ENCODE measurements at regions not wholly inside any gene's neighbourhood (a gene's known extent, or its start where the extent isn't known, plus 50 kb on each side); places are given as distances from the start of the nearest gene placed in this dataset.

- no peaks in the 10 kb centered on the region for H3K27me3 Mint-ChIP-seq
- no peak for TF ChIP-seq CTCF (IDR thresholded peaks at IDR 0.05; ENCODE audit: unreplicated experiment)
- peaks cover 8% of the 10 kb centered on the region for H3K9me3 Mint-ChIP-seq (ENCODE audit: low read depth)
- no peaks in the 10 kb centered on the region for H3K36me3 Mint-ChIP-seq (ENCODE audit: insufficient read depth)
- no peak overlapping the region for H3K27ac Mint-ChIP-seq
- H3K4me1 Mint-ChIP-seq (ENCODE audit: low read depth), result no peaks in the 10 kb centered on the region
- DNase-seq (ENCODE audit: low spot score, unreplicated experiment), result no peak
- H3K4me3 Mint-ChIP-seq (ENCODE audit: low read depth), result no peak overlapping the region
Measured at GRCh38 chr4:164060456-164060855, 566.0 kb downstream of the TMA16 start.

GRCh38 chr4:164068392-164068791, 573.9 kb downstream of the TMA16 start:
- no peak for TF ChIP-seq CTCF (IDR thresholded peaks at IDR 0.05; ENCODE audit: unreplicated experiment)
- Mint-ChIP-seq H3K4me1 (ENCODE audit: low read depth) (no peaks in the 10 kb centered on the region), H3K4me3 (ENCODE audit: low read depth) (no peak overlapping the region), H3K27ac (no peak overlapping the region), H3K9me3 (ENCODE audit: low read depth) (peaks cover 26% of the 10 kb centered on the region), H3K27me3 (no peaks in the 10 kb centered on the region), H3K36me3 (ENCODE audit: insufficient read depth) (no peaks in the 10 kb centered on the region)
- DNase-seq (ENCODE audit: low spot score, unreplicated experiment), result peak; percentile 9

- H3K36me3 Mint-ChIP-seq (ENCODE audit: insufficient read depth), result no peaks in the 10 kb centered on the region
- DNase-seq (ENCODE audit: low spot score, unreplicated experiment), result no peak
- no peak overlapping the region for H3K27ac Mint-ChIP-seq
- TF ChIP-seq CTCF (IDR thresholded peaks at IDR 0.05; ENCODE audit: unreplicated experiment), result no peak
- no peaks in the 10 kb centered on the region for H3K4me1 Mint-ChIP-seq (ENCODE audit: low read depth)
- H3K27me3 Mint-ChIP-seq, result no peaks in the 10 kb centered on the region
- H3K4me3 Mint-ChIP-seq (ENCODE audit: low read depth), result no peak overlapping the region
- peaks cover 18% of the 10 kb centered on the region for H3K9me3 Mint-ChIP-seq (ENCODE audit: low read depth)
Measured at GRCh38 chr4:164070625-164071024, 576.1 kb downstream of the TMA16 start.

GRCh38 chr4:164081371-164081770, 586.9 kb downstream of the TMA16 start:
- no peaks in the 10 kb centered on the region for H3K36me3 Mint-ChIP-seq (ENCODE audit: insufficient read depth)
- H3K4me1 Mint-ChIP-seq (ENCODE audit: low read depth), result no peaks in the 10 kb centered on the region
- no peaks in the 10 kb centered on the region for H3K27me3 Mint-ChIP-seq
- DNase-seq (ENCODE audit: low spot score, unreplicated experiment), result no peak
- H3K9me3 Mint-ChIP-seq (ENCODE audit: low read depth), result peaks cover 12% of the 10 kb centered on the region
- H3K4me3 Mint-ChIP-seq (ENCODE audit: low read depth), result no peak overlapping the region
- TF ChIP-seq CTCF (IDR thresholded peaks at IDR 0.05; ENCODE audit: unreplicated experiment), result no peak
- no peak overlapping the region for H3K27ac Mint-ChIP-seq

- Mint-ChIP-seq H3K36me3 (ENCODE audit: insufficient read depth) (no peaks in the 10 kb centered on the region), H3K27ac (no peak overlapping the region), H3K4me3 (ENCODE audit: low read depth) (no peak overlapping the region), H3K27me3 (no peaks in the 10 kb centered on the region), H3K9me3 (ENCODE audit: low read depth) (peaks cover 8% of the 10 kb centered on the region), H3K4me1 (ENCODE audit: low read depth) (no peaks in the 10 kb centered on the region)
- no peak for TF ChIP-seq CTCF (IDR thresholded peaks at IDR 0.05; ENCODE audit: unreplicated experiment)
- DNase-seq (ENCODE audit: low spot score, unreplicated experiment), result no peak
Measured at GRCh38 chr4:164081801-164082200, 587.3 kb downstream of the TMA16 start.
